ENCODE measurements at regions not wholly inside any gene's neighbourhood (a gene's known extent, or its start where the extent isn't known, plus 50 kb on each side); places are given as distances from the start of the nearest gene placed in this dataset.

DNA sequence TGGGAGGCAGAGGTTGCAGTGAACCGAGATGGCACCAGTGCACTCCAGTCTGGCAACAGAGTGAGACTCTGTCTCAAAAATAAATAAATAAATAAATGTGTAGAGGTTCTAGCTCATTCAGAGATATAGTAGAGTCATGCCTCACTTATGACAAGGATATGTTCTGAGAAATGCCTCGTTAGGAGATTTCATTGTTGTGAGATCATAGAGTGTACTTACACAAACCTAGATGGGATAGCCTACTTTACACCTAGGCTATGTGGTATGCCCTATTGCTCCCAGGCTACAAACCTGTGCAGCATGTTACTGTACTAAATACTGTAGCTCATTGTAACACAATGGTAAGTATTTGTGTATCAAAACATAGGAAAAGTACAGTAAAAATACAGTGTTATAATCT lies 155.3 kb upstream of the JUN start:
- Histone ChIP-seq H4K20me1 (ENCODE audit: insufficient read depth, poor library complexity, severe bottlenecking) (no peaks in the 10 kb centered on the region), H3K9me2 (replicated peaks; ENCODE audit: insufficient read depth) (no peaks in the 10 kb centered on the region), H2AFZ (no peak overlapping the region), H3K4me2 (no peak overlapping the region), H3K36me3 (replicated peaks; ENCODE audit: insufficient read depth, low read depth) (no peaks in the 10 kb centered on the region), H3K4me3 (no peak overlapping the region), H3K79me2 (no peaks in the 10 kb centered on the region), H3K9me3 (ENCODE audit: low read depth) (no peaks in the 10 kb centered on the region), H3K27me3 (no peaks in the 10 kb centered on the region), H3K4me1 (ENCODE audit: insufficient read depth) (peaks cover 14% of the 10 kb centered on the region), H3K27ac (no peak overlapping the region)
- DNase-seq (ENCODE audit: low spot score) = no peak
- TF ChIP-seq EZH2phosphoT487 (IDR thresholded peaks at IDR 0.05; ENCODE audit: low read depth, severe bottlenecking, unreplicated experiment) = no peak
- TF ChIP-seq EZH2 (IDR thresholded peaks at IDR 0.05; ENCODE audit: borderline replicate concordance) = no peak
- TF ChIP-seq, protein P1, sequence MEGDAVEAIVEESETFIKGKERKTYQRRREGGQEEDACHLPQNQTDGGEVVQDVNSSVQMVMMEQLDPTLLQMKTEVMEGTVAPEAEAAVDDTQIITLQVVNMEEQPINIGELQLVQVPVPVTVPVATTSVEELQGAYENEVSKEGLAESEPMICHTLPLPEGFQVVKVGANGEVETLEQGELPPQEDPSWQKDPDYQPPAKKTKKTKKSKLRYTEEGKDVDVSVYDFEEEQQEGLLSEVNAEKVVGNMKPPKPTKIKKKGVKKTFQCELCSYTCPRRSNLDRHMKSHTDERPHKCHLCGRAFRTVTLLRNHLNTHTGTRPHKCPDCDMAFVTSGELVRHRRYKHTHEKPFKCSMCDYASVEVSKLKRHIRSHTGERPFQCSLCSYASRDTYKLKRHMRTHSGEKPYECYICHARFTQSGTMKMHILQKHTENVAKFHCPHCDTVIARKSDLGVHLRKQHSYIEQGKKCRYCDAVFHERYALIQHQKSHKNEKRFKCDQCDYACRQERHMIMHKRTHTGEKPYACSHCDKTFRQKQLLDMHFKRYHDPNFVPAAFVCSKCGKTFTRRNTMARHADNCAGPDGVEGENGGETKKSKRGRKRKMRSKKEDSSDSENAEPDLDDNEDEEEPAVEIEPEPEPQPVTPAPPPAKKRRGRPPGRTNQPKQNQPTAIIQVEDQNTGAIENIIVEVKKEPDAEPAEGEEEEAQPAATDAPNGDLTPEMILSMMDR (IDR thresholded peaks at IDR 0.05; ENCODE audit: poor library complexity) = no peak
- 50% methylated on average over 2 of the region's 2 CpGs for WGBS (ENCODE audit: low lambda C conversion rate, missing lambda C conversion rate)

DNA sequence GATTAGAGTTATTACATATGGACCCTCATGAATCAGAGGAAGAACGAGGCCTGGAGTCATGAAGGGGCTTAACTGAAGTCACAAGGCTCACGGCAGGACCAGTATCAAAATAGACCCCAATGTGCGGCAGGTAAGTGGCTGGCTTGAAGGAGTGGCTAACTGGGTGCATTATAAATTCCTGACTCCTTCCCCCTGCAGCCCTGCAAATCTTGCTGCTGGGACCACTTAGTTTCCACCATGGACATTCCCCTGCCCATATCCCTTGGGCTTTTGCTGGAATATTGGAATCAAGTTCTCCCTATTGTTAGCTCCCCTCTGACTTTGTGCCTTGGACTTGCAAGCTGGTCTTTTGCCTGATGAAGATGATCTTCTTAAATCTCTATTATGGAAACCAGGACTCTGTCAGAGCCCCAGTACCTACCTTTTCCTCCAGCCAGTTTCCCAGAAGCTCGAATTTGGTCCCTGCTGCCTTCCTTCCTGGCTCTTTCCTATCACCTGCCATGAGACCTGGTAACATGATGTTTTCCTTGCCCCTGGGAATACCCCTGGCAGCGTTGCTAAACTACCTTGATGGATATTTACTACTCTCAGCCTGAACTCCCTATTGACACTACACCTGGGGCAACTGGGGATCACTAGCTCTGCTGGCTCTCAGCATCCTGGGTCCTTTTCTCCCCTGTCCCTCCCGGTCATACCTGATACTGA lies 156.0 kb upstream of the JUN start:
- H3K79me2 ChIP-seq = no peaks in the 10 kb centered on the region
- no peaks in the 10 kb centered on the region for H3K27me3 ChIP-seq
- H2AFZ ChIP-seq = no peak overlapping the region
- no peaks in the 10 kb centered on the region for H3K9me2 ChIP-seq (replicated peaks; ENCODE audit: insufficient read depth)
- no peak overlapping the region for H3K27ac ChIP-seq
- H3K4me1 ChIP-seq (ENCODE audit: insufficient read depth) = peaks cover 14% of the 10 kb centered on the region
- H3K36me3 ChIP-seq (replicated peaks; ENCODE audit: insufficient read depth, low read depth) = no peaks in the 10 kb centered on the region
- no peak overlapping the region for H3K4me3 ChIP-seq
- H3K9me3 ChIP-seq (ENCODE audit: low read depth) = no peaks in the 10 kb centered on the region
- WGBS (ENCODE audit: low lambda C conversion rate, missing lambda C conversion rate) = 77% methylated on average over 6 of the region's 6 CpGs
- TF ChIP-seq, protein P1 (IDR thresholded peaks at IDR 0.05; ENCODE audit: poor library complexity) = no peak
- TF ChIP-seq EZH2phosphoT487 (IDR thresholded peaks at IDR 0.05; ENCODE audit: low read depth, severe bottlenecking, unreplicated experiment) (no peak), EZH2 (IDR thresholded peaks at IDR 0.05; ENCODE audit: borderline replicate concordance) (no peak)
- H4K20me1 ChIP-seq (ENCODE audit: insufficient read depth, poor library complexity, severe bottlenecking) = no peaks in the 10 kb centered on the region
- H3K4me2 ChIP-seq = no peak overlapping the region
- no peak for DNase-seq (ENCODE audit: low spot score)

GRCh38 chr1:58941471-58942289 lies 157.8 kb upstream of the JUN start:
- Histone ChIP-seq H3K4me1 (ENCODE audit: insufficient read depth) (peaks cover 14% of the 10 kb centered on the region), H4K20me1 (ENCODE audit: insufficient read depth, poor library complexity, severe bottlenecking) (no peaks in the 10 kb centered on the region), H3K27ac (peak overlapping the region; percentile 73), H3K79me2 (no peaks in the 10 kb centered on the region), H3K9me2 (replicated peaks; ENCODE audit: insufficient read depth) (no peaks in the 10 kb centered on the region), H2AFZ (no peak overlapping the region), H3K4me2 (no peak overlapping the region), H3K4me3 (no peak overlapping the region), H3K27me3 (no peaks in the 10 kb centered on the region), H3K9me3 (ENCODE audit: low read depth) (no peaks in the 10 kb centered on the region), H3K36me3 (replicated peaks; ENCODE audit: insufficient read depth, low read depth) (no peaks in the 10 kb centered on the region)
- 82% methylated on average over 4 of the region's 4 CpGs for WGBS (ENCODE audit: low lambda C conversion rate, missing lambda C conversion rate)
- no peak for DNase-seq (ENCODE audit: low spot score)
- TF ChIP-seq EZH2phosphoT487 (IDR thresholded peaks at IDR 0.05; ENCODE audit: low read depth, severe bottlenecking, unreplicated experiment) = no peak
- no peak for TF ChIP-seq EZH2 (IDR thresholded peaks at IDR 0.05; ENCODE audit: borderline replicate concordance)
- TF ChIP-seq, protein P1 (IDR thresholded peaks at IDR 0.05; ENCODE audit: poor library complexity) = no peak

Measured in hepatocyte (in vitro differentiated cells).